GM21360 (cell line): ENCODE measurements at regions not wholly inside any gene's neighbourhood (a gene's known extent, or its start where the extent isn't known, plus 50 kb on each side); places are given as distances from the start of the nearest gene placed in this dataset.

Experiments
- ATAC-seq: cut with Tn5 transposase; IDR thresholded peaks from one replicate; pipeline ENCODE4 v1.9.1; 2021; ENCODE audit warnings: mild to moderate bottlenecking, moderate library complexity; ENCODE audit not compliant: unreplicated experiment

GRCh38 chr14:50036637-50037036 is 79.7 kb downstream of the VCPKMT start:
- ATAC-seq = no peak

DNA sequence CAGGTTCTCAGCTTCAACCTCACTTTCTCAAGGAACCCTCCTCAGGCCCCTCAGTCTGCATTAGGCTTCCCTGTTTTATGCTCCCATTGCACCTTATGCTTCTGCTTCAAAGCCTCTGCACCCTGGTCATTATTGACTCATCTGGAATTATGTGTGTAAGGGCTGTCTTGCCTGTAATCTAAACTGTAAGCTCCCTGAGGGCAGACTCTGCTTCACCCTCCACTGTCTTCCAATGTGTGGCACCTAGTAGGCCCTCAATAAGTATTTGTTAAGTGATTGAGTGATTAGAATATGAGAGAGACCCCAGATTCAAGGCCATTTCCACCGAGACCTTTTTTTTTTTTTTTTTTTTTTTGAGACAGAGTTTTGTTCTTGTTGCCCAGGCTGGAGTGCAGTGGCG is 79.1 kb downstream of the VCPKMT start:
- ATAC-seq = no peak

GRCh38 chr14:50037852-50038251 is 78.5 kb downstream of the VCPKMT start:
- peak; percentile 8 for ATAC-seq

GRCh38 chr14:50038398-50039119 is 77.8 kb downstream of the VCPKMT start:
- ATAC-seq = peak; percentile 80

GRCh38 chr14:50039120-50039517 is 77.3 kb downstream of the VCPKMT start:
- ATAC-seq = no peak

DNA sequence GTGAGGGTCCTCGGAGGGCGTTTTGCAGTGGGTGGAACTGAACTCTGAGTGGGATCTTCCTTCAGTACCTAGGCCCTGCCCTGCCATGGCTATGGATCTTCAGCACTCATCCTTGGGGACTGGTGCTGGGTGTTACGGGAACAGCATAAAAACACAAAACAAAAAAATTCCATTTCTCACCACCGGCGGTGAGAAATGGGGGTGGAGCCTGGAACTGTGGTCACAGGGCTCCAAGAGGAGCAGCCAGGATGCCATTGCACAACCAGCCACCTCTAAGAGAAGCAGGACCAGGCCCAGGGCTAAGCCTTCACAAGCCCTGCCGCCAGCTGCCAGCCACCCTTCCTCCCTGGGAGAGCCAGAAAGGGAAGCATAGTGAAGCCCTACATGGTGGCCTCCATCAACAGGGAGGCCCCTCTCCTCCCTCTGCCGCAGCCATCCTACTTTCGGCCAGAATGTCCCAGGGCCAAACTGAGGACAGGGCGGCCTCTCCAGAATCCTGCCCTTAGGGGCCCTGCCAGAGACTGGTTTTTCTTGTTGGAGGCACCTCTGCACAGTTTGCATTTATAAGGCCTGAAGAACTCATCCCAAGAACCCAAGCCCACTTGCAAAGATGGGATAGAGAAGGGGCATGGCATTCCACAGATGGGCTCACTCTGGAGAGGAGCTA is 76.5 kb downstream of the VCPKMT start:
- no peak for ATAC-seq

- ATAC-seq = no peak
These were observed 76.0 kb downstream of the VCPKMT start for GRCh38 chr14:50040401-50040775.

GRCh38 chr14:50040895-50041465 is 75.4 kb downstream of the VCPKMT start:
- ATAC-seq = no peak

DNA sequence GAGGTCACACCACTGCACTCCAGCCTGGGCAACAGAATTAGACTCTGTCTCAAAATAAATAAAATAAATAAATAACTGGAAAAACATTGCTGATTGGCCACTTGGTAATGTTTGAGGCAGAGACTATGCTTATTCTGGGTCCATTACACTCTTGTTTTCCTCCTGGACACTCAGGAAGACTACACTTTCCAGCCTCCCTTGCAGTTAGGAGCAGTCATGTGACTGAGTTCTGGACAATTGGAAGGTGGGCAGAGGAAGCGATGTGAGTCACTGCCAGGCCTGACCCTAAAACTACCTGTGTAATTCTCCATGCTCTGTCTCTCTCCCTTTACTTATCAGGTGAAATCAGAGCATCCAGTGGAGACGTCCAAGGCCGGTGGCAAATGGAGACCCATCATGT is 74.4 kb downstream of the VCPKMT start:
- ATAC-seq = no peak

DNA sequence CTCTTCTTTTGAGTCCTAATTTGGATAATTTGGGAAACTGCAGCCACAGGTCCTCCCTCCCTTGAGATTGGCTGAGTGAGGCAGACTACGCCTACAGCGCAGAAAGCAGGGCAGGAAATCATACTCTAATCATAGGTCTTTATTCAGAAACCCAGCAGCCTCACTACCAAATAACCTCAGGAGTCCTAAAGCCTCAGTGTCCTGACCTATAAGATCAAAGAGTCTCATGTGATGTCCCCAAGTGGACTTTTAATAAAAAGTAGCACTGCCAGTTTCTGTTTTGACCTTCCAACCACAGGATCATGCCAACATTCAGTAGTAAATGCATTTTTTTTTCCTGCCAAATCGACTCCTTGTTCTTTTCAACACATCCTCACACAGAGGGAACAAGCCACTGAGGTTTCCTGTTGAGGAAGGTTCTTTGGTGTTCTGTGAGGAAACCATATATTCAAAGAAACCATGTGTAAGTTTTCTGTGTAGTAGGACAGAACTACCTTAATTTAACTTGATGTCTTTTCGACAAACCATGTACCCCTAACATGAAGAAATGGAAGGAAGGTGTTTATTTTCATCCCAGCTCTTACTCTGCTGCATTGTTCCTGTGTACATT is 72.2 kb downstream of the VCPKMT start:
- no peak for ATAC-seq

DNA sequence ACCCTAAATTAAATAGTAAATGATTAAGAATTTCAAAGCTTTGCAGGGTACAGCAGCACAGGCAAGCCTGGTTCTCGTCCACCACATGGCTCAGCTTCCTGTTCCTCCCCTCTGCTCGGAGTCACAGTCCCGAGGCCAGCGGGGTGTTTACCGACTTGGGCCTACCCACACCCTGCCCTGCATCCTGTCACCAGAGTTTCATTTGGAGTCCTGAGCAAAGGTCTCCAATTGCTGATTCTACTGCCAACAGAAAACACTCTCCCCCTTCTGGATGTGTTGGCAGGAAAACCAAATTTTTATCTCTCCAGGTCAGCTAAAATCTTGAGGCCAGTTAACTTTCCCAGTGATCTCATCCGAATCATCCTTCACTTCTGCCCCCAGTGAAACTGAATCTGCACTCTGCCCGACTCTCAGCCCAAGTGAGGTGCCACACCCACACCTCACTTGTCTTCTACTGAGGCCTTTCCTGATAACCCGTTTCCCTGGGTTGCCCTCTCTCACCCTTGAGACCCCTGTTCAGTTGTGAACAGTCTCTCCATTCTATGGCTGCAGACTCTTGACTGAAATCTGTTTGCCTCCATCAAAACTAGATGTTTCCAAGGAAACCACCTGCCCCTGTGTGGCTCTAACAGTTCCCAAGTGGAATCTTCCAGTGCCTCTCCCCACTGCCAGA is 71.2 kb downstream of the VCPKMT start:
- peak; percentile 59 for ATAC-seq

- ATAC-seq = no peak
These were observed 70.5 kb downstream of the VCPKMT start for GRCh38 chr14:50045837-50046236.

GRCh38 chr14:50047274-50047676 is 69.1 kb downstream of the VCPKMT start:
- ATAC-seq = peak; percentile 55

- ATAC-seq = no peak
These were observed 67.3 kb downstream of the VCPKMT start for GRCh38 chr14:50049093-50049492.

DNA sequence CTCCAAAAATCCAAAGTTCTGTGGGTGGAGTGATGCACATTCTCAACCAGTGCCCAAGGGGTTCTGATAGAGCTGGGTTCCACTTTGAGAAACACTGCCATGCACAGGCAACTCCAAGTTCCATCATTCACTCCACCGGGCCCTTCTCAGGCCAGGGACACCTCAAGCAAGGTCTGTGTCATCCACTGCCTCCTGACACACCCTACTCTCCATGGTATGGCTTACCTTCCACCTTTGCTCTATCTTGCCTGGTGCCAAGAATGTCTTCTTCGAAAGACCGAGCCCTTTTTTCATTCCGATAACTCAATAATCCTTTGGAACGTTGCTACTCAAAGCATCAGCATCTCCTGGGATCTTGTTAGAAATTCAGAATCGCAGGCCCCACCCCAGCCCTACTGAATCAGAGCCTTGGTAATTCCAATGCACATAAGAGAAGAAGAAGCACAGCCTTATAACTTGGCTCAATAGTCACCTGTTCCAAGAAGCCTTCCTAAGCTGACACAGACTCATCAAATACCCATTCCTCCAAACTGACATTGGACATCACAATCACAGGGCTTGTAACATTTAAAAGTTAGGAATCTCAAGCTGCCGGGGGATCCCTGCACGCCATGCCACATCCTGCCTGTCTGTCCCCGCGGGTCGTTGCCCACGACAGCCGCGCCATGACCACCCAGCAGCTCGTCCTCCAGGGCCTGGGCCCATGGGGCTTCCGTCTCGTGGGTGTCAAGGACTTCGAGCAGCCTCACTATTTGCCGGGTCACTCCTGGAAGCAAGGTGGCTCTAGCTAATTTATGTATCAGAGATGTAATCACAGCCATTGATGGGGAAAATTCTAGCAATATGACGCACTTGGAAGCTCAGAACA is 66.4 kb downstream of the VCPKMT start:
- no peak for ATAC-seq

DNA sequence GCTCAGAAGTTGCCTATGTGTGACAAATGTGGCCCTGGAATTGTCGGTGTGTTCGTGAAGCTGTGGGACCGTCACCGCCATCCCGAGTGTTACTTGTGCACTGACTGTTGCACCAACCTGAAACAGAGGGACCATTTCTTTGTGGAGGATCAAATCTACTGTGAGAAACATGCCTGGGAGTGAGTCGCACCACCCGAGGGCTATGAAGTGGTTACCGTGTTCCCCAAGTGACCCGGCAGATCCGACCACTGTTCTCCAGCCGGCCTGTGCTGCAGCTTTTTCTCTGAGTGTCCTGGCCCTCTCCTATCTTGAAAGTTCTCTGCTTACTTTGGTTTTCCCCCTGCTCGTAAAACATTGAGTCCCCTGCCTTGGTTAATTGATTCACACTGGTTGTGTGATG is 65.3 kb downstream of the VCPKMT start:
- no peak for ATAC-seq

DNA sequence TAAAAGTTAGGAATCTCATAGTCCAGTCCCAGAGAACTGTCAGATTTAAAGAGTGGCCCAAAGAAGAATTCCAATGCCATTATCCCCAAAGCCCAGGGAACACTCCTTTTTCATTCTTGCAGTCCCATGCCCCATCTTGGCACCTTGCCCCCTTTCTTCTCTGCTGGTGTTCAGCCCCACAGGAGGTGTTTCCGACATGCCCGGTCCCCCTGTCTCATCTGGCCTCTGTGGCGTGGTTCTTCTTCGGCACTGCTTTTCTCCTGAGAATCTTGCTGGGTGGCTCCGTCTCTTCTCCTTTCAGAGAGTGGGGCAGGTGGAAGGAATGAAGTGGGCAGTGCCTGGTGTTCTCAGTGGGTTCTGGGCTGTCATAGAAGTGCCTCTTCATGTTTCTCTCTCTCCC is 64.7 kb downstream of the VCPKMT start:
- ATAC-seq = no peak

GRCh38 chr14:50052517-50052916 is 63.9 kb downstream of the VCPKMT start:
- ATAC-seq = no peak

- ATAC-seq = no peak
These were observed 62.4 kb downstream of the VCPKMT start for GRCh38 chr14:50053935-50054334.

DNA sequence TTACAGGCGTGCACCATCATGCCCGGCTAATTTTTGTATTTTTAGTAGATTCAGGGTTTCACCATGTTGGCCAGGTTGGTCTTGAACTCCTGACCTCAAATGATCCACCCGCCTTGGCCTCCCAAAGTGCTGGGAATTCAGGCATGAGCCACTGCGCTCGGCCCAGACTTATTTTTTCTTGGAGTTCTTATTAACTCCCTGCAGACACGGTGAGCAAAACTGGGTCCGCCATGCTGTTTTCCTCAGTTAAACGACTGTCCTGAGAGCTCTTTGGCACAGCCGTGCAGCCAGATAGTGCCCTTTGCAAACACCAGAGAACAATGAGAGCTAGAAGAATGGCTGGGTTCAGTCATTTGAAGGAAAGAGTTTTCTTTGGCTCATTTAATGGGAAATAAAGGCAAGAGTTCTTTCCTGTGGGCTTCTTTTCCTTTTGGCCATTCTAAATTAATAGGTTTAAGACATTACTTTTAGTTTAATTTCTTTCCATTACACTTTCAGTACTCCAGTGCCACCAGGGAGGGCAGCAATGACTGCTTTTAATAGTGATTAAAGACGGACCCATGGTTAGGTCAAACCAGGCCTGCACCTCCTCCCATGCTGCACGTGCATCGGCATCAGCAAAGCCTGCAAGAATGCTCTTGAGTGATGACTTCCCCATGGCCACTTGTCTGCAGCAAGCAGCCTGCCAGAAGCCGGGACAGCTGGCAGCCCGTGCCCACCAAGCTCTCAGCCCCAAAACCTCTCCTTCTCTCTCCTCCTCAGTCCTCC is 60.7 kb downstream of the VCPKMT start:
- no peak for ATAC-seq
